SK-N-MC (cell line): ENCODE measurements at regions not wholly inside any gene's neighbourhood (a gene's known extent, or its start where the extent isn't known, plus 50 kb on each side); places are given as distances from the start of the nearest gene placed in this dataset.

Experiments used
- EZH2 ChIP-seq: fragments of 200-600 bp; sonication (generic); IDR thresholded peaks from one replicate; pipeline ENCODE4 v1.6.1; 2017; ENCODE audit warnings: antibody characterized with exemption
- FOXP2 ChIP-seq: optimal IDR thresholded peaks from 2 replicates; pipeline ENCODE3; 2011; ENCODE audit warnings: mild to moderate bottlenecking, moderate library complexity; ENCODE audit not compliant: insufficient read depth; ENCODE audit errors: extremely low read length, control extremely low read depth
- POLR2AphosphoS5 ChIP-seq: IDR thresholded peaks from 2 replicates; pipeline ENCODE4 v1.6.1; 2012; ENCODE audit warnings: mild to moderate bottlenecking, low read depth, low read length, borderline replicate concordance

- TF ChIP-seq EZH2 (no peak), POLR2AphosphoS5 (no peak), FOXP2 (no peak)
These were observed 452.3 kb upstream of the ADAMTS5 start for GRCh38 chr21:27419153-27419552.
